Suprapubic skin (tissue), 4 donors: ENCODE measurements at regions not wholly inside any gene's neighbourhood (a gene's known extent, or its start where the extent isn't known, plus 50 kb on each side); places are given as distances from the start of the nearest gene placed in this dataset.

Experiments used
- CTCF ChIP-seq, 2 donors: fragments of 200-600 bp in 1 of 2; fragments of 450-650 bp in 1 of 2; sonication (generic) in 1 of 2; IDR thresholded peaks; one replicate each; pipeline ENCODE4 v1.5.1; 2016 to 2019; ENCODE audit warnings: antibody characterized with exemption in 2 of 2, mild to moderate bottlenecking in 1 of 2, moderate library complexity in 1 of 2
- POLR2A ChIP-seq, 2 donors: fragments of 450-650 bp; IDR thresholded peaks; one replicate each; pipeline ENCODE4 v1.6.1; 2017; ENCODE audit warnings: antibody characterized with exemption in 2 of 2, mild to moderate bottlenecking in 2 of 2, moderate library complexity in 2 of 2
- POLR2AphosphoS5 ChIP-seq, 3 donors: sonication (generic); formaldehyde crosslinking; IDR thresholded peaks; one replicate each; pipeline ENCODE4 v1.6.1; 2017; ENCODE audit warnings: antibody characterized with exemption in 3 of 3

- TF ChIP-seq CTCF (IDR thresholded peaks at IDR 0.05) (no peak), POLR2AphosphoS5 (IDR thresholded peaks at IDR 0.05) (no peak), POLR2A (IDR thresholded peaks at IDR 0.05) (no peak)
These were observed 60.0 kb upstream of the TAF11L2 start for GRCh38 chr5:17438027-17438426.
